ENCODE measurements at regions not wholly inside any gene's neighbourhood (a gene's known extent, or its start where the extent isn't known, plus 50 kb on each side); places are given as distances from the start of the nearest gene placed in this dataset.
"Not testable (repeated sequence)": the region's sequence is repeated elsewhere in the genome, so short reads cannot be mapped to it uniquely, and the experiment has no call there.

DNA sequence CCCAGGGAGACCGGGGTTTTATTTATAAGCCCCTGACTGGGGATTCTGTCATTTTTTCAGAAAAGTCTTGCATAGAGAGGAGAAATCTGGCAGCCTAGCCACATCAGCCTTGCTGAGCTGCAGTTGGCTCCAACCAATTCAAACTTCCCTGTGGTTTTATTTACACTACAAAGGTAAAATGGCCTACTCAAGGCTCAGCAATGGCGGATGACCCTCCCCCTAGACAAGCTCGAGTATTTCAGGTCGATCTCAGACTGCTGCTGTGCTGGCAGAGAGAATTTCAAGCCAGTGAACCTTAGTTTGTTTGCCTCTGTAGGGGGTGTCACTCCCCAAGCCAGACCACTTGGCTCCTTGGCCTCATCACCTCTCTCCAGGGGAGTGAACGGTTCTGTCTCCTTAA, 52.9 kb downstream of the CDY2A start:
- FAIRE-seq; DNase-seq (ENCODE audit: low spot score): not testable (repeated sequence)

DNA sequence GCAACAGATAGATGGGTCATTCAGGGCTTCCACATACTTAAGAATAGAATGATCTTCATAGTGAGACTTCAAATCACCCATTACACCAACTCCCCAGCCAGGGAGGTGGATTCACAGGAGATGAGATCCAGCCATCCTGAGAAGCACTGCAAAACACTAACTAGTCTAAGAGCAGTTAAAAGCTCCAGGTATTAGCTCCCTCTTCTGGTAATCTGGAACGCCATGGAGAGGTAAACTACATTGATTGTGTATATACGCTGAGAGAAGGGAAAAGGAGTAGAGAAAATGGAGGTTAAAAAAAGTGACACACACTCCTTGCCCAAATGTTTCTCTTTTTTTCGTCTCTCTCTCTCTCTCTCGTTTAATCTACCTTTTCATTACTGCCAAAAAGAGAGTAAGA, 60.3 kb downstream of the CDY2A start:
- peak; percentile 94 for FAIRE-seq
- DNase-seq (ENCODE audit: low spot score), result not testable (repeated sequence)

DNA sequence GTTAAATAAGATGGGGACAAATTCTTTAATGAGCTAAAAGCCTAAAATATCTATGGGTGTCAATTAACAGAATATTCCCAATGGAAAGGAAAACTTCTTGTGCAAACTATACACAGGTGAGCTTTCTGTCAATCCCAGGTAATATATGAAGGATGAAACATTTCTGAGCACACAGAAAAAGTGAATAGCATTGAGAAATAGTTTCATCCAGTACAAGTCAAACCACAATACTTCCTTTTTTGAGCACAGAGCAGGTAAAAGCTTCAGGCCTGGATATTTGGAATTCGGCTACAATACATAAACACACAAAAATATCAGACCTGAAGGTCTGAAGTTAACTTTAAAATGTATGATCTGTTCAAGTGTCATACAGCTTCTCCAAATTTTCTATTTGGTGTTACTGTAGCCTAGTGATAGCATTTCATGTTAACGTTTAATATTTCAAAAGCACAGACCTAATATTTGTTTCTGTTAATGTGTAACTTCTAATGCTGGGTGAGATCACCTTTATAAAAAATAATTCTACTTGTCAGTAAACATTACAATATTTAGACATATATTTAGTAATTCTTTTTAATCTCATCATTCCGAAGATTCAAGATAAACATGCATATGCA, 60.9 kb downstream of the CDY2A start:
- FAIRE-seq; DNase-seq (ENCODE audit: low spot score): not testable (repeated sequence)

DNA sequence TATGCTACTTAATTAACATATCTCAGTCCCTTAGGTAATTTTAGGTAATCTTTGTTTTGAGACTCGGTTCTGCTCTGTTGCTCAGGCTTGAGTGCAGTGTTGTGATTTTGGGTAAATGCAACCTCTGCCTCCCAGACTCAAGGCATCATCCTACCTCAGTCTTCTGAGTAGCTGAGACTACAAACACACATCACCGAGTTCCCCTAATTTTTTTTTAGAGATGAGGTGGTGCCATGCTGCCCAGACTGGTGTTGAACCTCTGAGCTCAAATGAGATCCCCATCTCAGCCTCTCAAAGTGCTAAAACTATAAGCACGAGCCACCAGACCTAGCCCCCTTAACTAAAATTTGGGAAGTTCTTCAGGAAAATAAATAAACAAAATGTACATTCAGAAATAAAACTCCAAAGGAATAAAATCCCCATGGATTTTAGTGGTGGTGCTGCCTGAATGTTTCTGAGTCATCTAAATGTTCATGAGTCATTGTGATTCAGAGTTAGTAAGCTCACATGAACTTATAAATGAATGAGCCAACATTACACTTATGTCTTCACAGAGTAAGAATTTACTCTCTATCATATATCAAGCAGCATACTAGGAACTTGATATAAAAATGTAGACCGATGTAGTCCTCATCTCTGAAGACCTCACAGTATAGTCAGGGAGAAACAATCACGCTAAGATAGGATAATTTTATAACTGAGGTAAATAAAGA, 62.5 kb downstream of the CDY2A start:
- peak; percentile 100 for FAIRE-seq
- DNase-seq (ENCODE audit: low spot score), result not testable (repeated sequence)

DNA sequence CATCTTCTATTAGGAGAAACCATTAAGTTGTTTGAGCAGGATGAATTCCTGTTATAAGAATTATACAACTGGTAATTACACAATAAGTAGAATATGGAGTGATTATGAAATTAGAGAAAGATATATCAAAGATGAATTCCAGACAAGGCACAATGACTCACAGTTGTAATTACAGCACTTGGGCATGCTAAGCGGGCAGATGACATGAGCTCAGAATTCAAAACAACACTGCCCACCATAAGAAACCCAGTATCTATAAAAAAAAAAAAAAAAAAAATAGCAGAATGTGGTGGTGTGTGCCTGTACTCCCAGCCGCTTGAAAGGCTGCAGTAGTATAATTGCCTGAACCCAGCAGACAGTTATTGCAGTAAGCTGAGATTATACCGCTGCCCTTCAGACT, 67.4 kb downstream of the CDY2A start:
- DNase-seq (ENCODE audit: low spot score); FAIRE-seq: not testable (repeated sequence)

DNA sequence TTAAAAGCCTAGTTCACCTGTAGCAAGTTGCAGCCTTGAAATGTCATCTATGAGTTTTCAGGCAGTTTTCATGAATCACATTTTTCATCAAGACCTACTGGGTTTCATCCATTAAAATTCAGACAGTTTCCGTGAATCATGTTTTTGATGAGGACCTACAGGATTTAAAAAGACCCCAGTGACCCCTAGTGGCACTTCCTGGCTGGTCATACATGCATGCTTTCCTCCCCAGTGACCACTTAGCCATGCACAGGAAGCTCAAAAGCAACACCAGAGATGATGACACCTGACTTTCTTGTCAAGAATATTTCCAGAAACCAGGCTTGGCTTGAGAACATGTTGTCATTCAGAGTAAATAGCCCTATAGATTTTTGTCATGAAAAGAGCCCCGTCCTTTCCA, 80.1 kb downstream of the CDY2A start:
- peak; percentile 41 for FAIRE-seq
- not testable (repeated sequence) for DNase-seq (ENCODE audit: low spot score)

DNA sequence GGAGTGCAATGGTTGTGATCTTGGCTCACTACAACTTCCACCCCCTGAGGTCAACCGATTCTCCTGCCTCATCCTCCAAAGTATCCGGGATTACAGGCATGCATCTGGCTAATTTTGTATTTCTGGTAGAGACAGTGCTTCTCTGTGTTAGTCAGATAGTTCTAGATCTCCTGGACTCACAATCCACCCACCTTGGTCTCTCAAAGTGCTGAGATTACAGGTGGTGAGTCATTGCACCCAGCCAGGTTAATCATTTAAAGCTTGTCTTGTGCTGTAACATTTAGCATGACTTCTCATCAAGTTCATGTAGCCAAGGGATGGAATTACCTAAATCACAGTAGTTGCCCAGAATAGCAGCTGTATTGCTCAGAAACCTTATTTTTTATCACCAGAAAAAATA, 92.8 kb downstream of the CDY2A start:
- not testable (repeated sequence) for DNase-seq (ENCODE audit: low spot score)
- peak; percentile 100 for FAIRE-seq

DNA sequence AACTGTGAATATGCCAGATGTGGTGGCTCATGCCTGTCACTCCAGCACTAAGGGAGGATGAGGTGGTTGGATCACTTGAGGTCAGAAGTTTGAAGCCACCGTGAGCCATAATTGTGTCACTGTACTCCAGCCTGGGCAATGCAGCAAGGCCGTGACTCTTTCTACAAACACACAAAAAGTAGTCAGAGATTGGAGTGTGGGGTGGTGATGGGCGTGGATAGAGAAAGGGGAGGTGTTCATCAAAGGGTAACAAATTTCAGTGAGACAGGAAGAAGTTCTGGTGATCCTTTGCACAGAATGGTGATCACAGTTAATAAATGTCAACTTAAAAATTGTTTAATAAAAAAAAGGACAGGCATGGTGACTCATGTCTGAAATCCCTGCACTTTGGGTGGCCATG, 112.1 kb downstream of the CDY2A start:
- peak; percentile 98 for FAIRE-seq
- DNase-seq (ENCODE audit: low spot score), result not testable (repeated sequence)

DNA sequence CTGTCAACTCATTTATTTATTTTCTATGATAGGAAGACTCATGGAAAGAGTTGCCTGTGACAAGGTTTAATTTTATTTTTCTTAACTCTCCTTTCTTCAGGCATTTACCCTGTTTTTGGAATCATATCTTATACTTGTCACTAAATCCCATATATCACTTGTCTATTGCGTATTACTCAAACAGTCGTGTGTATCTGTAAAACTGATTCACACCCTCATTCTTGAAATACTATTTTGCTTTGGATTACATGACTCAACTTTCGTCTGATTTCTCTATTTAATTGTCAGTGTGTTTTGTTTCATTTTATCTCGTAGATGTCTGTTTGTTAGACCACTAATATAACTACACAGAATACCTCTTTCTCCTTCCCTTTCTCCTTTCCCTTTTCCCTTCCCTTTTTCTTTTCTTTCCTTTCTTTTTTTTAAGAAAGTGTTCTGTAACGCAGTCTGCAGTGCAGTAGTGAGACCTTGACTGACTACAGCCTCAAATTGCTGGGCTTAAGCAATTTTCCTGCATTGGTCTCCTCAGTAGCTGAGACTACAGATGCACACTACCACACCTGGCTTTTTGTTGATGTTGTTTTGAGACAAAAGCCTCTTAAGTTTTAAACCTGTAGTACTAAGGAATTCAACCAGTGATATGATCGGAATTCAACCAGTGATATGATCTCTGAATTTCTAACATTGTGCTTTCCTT, 113.9 kb downstream of the CDY2A start:
- not testable (repeated sequence) for DNase-seq (ENCODE audit: low spot score); FAIRE-seq

DNA sequence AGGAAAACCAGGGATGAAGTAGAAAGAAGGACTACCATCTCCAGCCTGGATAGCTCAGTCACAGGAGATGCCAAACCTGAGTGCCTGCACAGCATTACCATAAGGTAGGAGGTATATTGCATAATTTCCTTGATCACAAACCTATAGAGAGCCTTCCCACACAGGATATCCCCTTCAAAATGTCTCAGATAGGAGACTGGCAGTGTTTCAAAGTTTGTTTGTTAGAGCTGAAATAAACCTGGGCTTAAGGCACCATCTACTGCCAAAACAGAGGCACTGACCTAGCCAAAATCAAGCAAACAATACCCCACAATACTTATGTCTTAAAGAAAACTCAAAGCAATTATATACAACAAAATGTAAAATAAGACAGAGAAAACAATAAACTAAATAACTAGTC, 120.8 kb downstream of the CDY2A start:
- DNase-seq (ENCODE audit: low spot score), result not testable (repeated sequence)
- FAIRE-seq, result peak; percentile 93

DNA sequence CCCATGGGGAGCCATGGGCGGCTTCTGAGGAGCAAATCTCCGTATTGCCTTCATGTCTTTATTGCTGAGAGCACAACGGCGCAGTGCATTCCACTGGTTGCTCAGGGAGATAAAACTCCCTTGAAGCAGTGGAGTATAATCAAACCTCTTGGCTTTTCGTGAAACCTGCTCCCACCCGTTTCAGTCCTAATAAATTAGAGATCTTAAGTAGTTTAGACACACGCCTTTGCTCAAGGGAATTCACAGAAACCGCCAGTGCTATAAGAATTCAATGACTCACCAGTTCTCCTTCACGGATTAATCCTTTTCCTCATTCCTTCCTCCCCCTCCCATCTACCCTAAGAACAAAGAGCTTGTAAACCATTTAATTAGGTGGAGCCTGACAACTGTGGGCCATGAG, 127.0 kb downstream of the CDY2A start:
- DNase-seq (ENCODE audit: low spot score), result not testable (repeated sequence)
- FAIRE-seq, result peak; percentile 100

DNA sequence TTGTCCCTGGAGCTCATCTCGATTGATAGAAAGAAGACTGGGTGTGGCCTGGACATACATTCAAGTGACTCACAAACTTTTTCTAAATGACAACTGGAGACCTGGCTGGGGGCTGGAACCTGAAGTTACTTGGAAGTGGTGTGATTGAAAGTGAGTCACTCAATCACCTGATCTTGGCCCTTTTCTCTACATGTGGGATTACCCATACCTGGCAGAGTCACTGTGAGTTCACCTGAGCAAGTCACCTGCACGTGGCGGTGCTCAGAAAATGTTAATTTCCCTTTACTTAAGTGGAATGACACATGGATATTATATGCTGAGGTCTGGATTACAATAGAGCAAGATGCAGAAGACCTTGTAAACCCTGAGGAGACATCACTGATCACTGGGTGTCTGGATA, 140.2 kb downstream of the CDY2A start:
- not testable (repeated sequence) for FAIRE-seq; DNase-seq (ENCODE audit: low spot score)

DNA sequence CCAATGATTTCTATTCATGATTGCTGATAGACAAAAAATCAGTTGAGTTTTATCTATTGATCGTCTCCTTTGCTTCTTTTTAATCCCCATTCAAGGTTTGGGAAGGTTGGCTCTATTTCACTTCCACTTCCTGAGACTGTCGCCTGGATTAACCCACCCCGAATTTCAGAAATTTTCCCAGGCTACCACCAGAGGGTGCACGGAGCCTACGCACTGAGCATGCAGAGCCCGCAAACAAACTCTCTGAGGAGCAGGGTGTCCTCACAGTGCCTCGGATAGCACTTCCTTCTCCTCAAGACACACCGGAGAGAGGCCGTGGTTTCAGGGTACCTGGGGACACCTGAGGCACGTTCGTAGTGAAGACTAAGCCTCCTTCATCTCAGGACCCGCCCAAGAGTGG, 150.5 kb downstream of the CDY2A start:
- not testable (repeated sequence) for DNase-seq (ENCODE audit: low spot score)
- peak; percentile 85 for FAIRE-seq

DNA sequence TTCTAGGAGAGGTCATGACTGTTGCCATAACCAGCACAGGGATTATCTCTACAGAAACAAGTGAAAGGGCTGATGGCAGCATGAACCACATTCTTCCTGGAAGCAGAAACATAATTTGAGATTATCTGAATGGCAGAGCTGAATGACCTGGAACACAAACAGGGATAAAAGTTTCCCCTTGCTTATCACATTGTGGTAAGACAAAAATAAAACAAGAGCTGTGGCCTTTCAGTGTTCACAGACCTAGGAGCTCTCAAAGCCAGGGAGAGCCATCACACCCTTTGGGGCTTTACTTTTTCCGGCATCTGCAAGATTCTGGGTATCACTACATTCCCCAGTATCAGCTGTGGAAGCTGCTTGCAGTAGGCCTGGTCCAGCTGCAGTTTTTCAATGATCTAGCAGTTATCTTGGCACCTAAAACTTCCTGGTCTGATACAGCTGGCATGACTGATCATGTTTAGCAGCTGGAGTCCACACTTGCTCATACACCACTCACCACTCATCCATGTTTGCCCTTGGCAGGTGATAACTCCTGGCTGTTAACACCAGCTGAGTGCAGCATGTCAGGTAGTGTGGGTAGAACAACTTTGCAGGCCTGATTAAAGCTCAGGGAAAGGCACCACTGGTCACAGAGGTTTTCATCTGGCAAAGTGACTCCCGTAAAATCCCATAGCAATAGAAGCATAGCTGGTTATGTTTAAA, 163.5 kb downstream of the CDY2A start:
- not testable (repeated sequence) for DNase-seq (ENCODE audit: low spot score)

DNA sequence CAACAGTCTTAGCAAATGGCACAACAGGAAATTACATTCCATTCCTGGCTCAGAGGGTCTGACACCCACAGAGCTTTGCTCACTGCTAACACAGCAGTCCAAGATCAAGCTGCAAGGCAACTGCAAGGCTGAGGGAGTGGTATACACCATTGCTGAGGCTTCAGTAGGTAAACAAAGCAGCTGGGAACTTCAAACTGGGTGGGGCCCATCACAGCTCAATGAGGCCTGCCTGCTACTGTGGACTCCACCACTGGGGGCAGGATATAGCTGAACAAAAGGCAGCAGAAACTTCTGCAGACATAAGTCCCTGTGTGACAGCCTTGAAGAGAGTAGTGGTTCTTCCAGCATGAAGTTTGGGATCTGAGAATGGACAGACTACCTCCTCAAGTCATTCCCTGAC, 212.0 kb downstream of the CDY2A start:
- FAIRE-seq, result not testable (repeated sequence)

More for the DNA sequence above, 163.5 kb downstream of the CDY2A start:
- not testable (repeated sequence) for FAIRE-seq

DNA sequence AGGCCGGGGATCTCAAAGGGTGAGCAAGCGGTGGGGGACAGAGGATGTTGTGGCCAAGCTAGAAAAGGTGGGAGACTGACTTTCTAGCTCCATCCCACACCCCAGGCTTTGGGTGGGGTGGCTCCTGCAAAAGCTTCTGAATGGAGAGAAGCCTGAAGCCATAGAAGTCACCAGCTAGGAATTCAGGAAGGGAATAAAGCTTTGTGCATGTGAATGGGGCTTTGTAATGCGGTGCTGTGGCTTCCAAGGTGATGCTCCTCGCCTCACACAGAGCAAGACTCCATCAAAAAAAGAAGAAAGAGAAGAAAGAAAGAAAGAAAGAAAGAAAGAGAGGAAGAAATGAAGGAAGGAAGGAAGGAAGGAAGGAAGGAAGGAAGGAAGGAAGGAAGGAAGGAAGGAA, 237.0 kb downstream of the CDY2A start:
- not testable (repeated sequence) for FAIRE-seq; DNase-seq (ENCODE audit: low spot score)

More for the DNA sequence above, 212.0 kb downstream of the CDY2A start:
- not testable (repeated sequence) for DNase-seq (ENCODE audit: low spot score)

DNA sequence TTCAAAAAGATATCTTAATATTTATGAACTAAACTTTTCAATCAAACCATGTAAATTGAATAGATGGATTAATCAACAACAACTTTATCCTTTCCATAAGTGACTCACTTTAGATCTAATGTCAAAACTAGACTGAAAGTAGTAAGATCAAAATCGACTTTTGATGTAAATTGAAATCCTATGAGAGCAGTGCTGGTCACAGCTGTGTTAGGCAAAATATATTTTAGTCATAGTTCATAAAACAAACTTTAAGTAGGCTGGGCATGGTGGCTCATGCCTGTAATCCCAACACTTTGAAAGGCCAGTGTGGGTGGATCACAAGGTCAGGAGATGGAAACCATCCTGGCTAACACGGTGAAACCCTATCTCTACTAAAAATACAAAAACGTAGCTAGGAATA, 245.5 kb downstream of the CDY2A start:
- peak; percentile 57 for FAIRE-seq
- not testable (repeated sequence) for DNase-seq (ENCODE audit: low spot score)

DNA sequence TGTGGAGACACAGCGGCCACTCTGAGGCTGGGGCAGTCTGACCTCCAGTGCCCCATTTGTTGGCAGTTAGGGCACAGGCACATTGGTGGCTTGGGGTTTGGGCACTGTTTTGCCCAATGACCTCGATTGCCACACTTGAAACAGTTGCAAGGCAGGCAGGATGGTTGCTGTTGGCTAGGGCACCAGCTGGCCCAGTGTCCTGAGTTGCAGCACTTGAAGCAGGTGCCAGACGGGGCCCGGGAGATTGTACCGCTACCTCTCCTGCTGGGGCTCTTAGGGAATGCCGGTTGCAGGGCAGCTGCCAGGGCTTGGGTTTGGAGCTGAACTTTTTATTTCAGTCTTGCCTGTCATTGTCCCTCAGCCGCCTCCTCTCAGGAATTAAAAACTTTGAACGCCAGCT, 252.2 kb upstream of the HSFY1 start:
- FAIRE-seq; DNase-seq (ENCODE audit: low spot score): not testable (repeated sequence)

DNA sequence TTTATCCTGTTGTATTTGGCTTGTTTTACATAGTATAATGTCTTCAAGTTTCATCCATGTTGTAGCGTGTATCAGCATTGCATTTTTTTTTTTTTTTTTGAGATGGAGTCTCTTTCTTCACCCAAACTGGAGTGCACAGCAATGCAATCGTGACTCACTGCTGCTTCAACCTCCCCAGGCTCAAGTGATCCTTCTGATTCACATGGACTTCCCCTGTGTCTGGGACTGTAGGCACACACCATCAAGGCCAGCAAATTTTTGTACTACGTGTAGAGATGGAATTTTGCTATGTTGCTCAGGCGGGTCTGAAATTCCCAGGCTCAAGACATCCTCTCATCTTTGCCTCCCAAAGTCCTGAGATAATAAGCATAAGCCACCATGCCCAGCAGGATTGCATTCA, 248.1 kb upstream of the HSFY1 start:
- peak; percentile 82 for FAIRE-seq

DNA sequence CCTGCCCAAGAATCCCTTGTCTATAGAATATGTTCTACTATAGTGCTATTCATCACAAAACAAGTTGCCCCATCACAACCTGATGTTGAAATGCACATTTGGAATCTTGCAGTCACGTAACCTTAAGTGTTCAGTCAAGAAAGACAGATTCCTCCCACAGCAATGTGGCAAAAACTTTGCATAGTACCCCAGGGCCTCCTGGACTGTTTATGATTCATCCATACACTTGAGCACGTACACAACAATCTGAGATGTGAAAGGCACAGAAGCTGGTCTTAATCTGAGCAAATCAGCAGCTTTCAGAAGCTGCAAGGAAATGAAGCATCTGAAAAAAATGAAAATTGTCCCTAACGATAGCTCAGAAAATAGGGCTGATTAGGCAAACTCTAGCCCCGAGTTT, 240.2 kb upstream of the HSFY1 start:
- not testable (repeated sequence) for DNase-seq (ENCODE audit: low spot score)
- FAIRE-seq, result peak; percentile 92

More for the DNA sequence above, 248.1 kb upstream of the HSFY1 start:
- not testable (repeated sequence) for DNase-seq (ENCODE audit: low spot score)

DNA sequence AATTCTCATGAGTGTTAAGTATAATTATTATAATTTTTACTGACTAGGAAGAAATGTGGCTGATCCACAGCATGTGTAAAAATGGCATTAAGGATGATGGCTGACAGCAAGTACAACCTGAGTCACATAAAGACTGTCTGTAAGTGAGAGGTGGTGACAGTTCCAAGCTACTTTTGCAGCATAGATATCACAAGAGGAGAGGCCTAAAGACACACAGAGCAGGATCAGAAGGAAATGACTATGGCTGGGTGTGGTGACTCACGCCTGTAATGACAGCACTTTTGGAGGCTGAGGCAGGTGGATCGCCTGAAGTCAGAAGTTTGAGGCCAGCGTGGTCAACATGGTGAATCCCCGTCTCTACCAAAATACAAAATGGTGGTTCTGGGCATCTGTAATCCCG, 234.7 kb upstream of the HSFY1 start:
- FAIRE-seq, result not testable (repeated sequence)

More for the DNA sequence above, 234.7 kb upstream of the HSFY1 start:
- not testable (repeated sequence) for DNase-seq (ENCODE audit: low spot score)
